NCI-H446 (cell line): ENCODE measurements at regions not wholly inside any gene's neighbourhood (a gene's known extent, or its start where the extent isn't known, plus 50 kb on each side); places are given as distances from the start of the nearest gene placed in this dataset.

Experiments used
- DNase-seq, 2 experiments: peaks; one replicate each; lab custom pipeline; 2025; lab: John Stamatoyannopoulos, UW

DNA sequence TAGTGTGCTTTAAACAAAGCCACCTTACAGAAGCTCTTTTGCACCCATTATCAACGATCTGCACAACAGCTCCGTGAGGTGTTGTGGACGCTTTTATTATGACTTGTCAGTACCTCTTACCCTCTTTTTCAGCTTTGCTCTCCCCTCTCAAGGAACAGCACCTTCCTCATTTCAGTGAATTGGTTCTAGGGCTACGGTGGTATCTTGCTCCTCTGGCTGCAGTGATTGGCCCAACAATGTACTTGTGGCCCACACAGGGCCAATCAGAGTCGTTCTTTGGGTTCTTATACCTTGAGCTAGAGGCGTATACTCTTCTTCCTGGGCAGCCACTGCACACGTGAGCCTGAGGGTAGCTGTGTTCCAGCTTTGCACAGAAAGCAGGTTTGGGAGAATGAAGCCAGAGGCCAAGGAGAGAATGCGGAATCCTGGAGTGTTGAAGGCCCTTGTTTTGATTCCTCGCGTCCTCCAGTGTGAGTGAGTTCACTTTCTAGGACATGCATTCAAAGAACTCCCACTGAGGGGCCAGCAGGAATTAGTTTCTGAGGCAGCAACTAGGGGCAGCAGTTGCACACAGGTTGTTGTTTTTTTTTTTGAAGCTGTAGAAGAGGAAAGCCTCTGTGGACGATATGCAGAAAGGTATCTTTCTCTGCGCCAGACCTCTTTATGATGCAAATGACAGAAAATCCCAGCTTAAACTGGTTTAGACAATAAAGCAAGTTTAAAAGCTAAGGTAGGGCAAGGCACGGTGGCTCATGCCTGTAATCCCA lies 49.8 kb upstream of the PDZD8 start:
- DNase-seq = no peak
